ENCODE measurements at regions not wholly inside any gene's neighbourhood (a gene's known extent, or its start where the extent isn't known, plus 50 kb on each side); places are given as distances from the start of the nearest gene placed in this dataset.

- TF ChIP-seq CTCF (conservative IDR thresholded peaks at IDR 0.05; ENCODE audit: low read depth, low read length) = no peak
- no peak for DNase-seq (ENCODE audit: low read depth)
- no peak overlapping the region for H3K4me3 ChIP-seq (ENCODE audit: low read depth, low read length)
These were observed 330.5 kb upstream of the B3GALT2 start for GRCh38 chr1:193516755-193517388.

- no peak overlapping the region for H3K4me3 ChIP-seq (ENCODE audit: low read depth, low read length)
- no peak for DNase-seq (ENCODE audit: low read depth)
- TF ChIP-seq CTCF (conservative IDR thresholded peaks at IDR 0.05; ENCODE audit: low read depth, low read length) = no peak
These were observed 328.0 kb upstream of the B3GALT2 start for GRCh38 chr1:193514397-193514796.

- no peak for TF ChIP-seq CTCF (conservative IDR thresholded peaks at IDR 0.05; ENCODE audit: low read depth, low read length)
- DNase-seq (ENCODE audit: low read depth) = no peak
- no peak overlapping the region for H3K4me3 ChIP-seq (ENCODE audit: low read depth, low read length)
These were observed 326.6 kb upstream of the B3GALT2 start for GRCh38 chr1:193513032-193513431.

- no peak for TF ChIP-seq CTCF (conservative IDR thresholded peaks at IDR 0.05; ENCODE audit: low read depth, low read length)
- DNase-seq (ENCODE audit: low read depth) = no peak
- no peak overlapping the region for H3K4me3 ChIP-seq (ENCODE audit: low read depth, low read length)
These were observed 318.5 kb upstream of the B3GALT2 start for GRCh38 chr1:193504920-193505319.

GRCh38 chr1:193498088-193498655 lies 311.8 kb upstream of the B3GALT2 start:
- DNase-seq (ENCODE audit: low read depth) = no peak
- H3K4me3 ChIP-seq (ENCODE audit: low read depth, low read length) = no peak overlapping the region
- TF ChIP-seq CTCF (conservative IDR thresholded peaks at IDR 0.05; ENCODE audit: low read depth, low read length) = no peak

- no peak for DNase-seq (ENCODE audit: low read depth)
- no peak for TF ChIP-seq CTCF (conservative IDR thresholded peaks at IDR 0.05; ENCODE audit: low read depth, low read length)
- no peak overlapping the region for H3K4me3 ChIP-seq (ENCODE audit: low read depth, low read length)
These were observed 308.0 kb upstream of the B3GALT2 start for GRCh38 chr1:193494368-193494767.

GRCh38 chr1:193489191-193489590 lies 302.8 kb upstream of the B3GALT2 start:
- H3K4me3 ChIP-seq (ENCODE audit: low read depth, low read length) = no peak overlapping the region

More at GRCh38 chr1:193489191-193489590, 302.8 kb upstream of the B3GALT2 start:
- TF ChIP-seq CTCF (conservative IDR thresholded peaks at IDR 0.05; ENCODE audit: low read depth, low read length) = no peak
- DNase-seq (ENCODE audit: low read depth) = no peak

Data from epithelial cell of proximal tubule (primary cell).